HG03108 (cell line): ENCODE measurements at regions not wholly inside any gene's neighbourhood (a gene's known extent, or its start where the extent isn't known, plus 50 kb on each side); places are given as distances from the start of the nearest gene placed in this dataset.

ENCODE experiments used
- ATAC-seq: cut with Tn5 transposase; IDR thresholded peaks from one replicate; pipeline ENCODE4 v1.9.1; 2021; ENCODE audit warnings: moderate library complexity; ENCODE audit not compliant: unreplicated experiment

- ATAC-seq: no peak
Observed at GRCh38 chr15:31151301-31152233, 50.0 kb upstream of the TRPM1 start.

GRCh38 chr15:31153531-31153930, 52.0 kb upstream of the TRPM1 start:
- no peak for ATAC-seq

- no peak for ATAC-seq
Observed at GRCh38 chr15:31155151-31155550, 53.6 kb upstream of the TRPM1 start.

- ATAC-seq: no peak
Observed at GRCh38 chr15:31156226-31156625, 54.7 kb upstream of the TRPM1 start.

- ATAC-seq: no peak
Observed at GRCh38 chr15:31156808-31157207, 55.3 kb upstream of the TRPM1 start.

- no peak for ATAC-seq
Observed at GRCh38 chr15:31157644-31158069, 56.1 kb upstream of the TRPM1 start.

GRCh38 chr15:31158858-31159569, 57.5 kb upstream of the TRPM1 start:
- ATAC-seq: no peak

- ATAC-seq: no peak
Observed at GRCh38 chr15:31159837-31160236, 58.3 kb upstream of the TRPM1 start.

GRCh38 chr15:31160297-31160696, 58.8 kb upstream of the TRPM1 start:
- ATAC-seq: no peak

- no peak for ATAC-seq
Observed at GRCh38 chr15:31160740-31161495, 59.4 kb upstream of the TRPM1 start.

- no peak for ATAC-seq
Observed at GRCh38 chr15:31161951-31162350, 60.4 kb upstream of the TRPM1 start.

GRCh38 chr15:31162721-31163510, 61.4 kb upstream of the TRPM1 start:
- no peak for ATAC-seq

GRCh38 chr15:31163769-31164572, 62.4 kb upstream of the TRPM1 start:
- ATAC-seq: no peak

- ATAC-seq: no peak
Observed at GRCh38 chr15:31164573-31164912, 63.0 kb upstream of the TRPM1 start.

GRCh38 chr15:31169558-31169957, 68.0 kb upstream of the TRPM1 start:
- ATAC-seq: no peak

- no peak for ATAC-seq
Observed at GRCh38 chr15:31171731-31172130, 70.2 kb upstream of the TRPM1 start.

- no peak for ATAC-seq
Observed at GRCh38 chr15:31172606-31173005, 71.1 kb upstream of the TRPM1 start.

GRCh38 chr15:31173790-31174450, 72.4 kb upstream of the TRPM1 start:
- ATAC-seq: no peak

- ATAC-seq: no peak
Observed at GRCh38 chr15:31175484-31175883, 74.0 kb upstream of the TRPM1 start.
